GM21381 (cell line): ENCODE measurements at regions not wholly inside any gene's neighbourhood (a gene's known extent, or its start where the extent isn't known, plus 50 kb on each side); places are given as distances from the start of the nearest gene placed in this dataset.
"Not testable (repeated sequence)": the region's sequence is repeated elsewhere in the genome, so short reads cannot be mapped to it uniquely, and the experiment has no call there.

ENCODE experiments used
- ATAC-seq: cut with Tn5 transposase; IDR thresholded peaks from one replicate; pipeline ENCODE4 v1.9.1; 2021; ENCODE audit warnings: mild to moderate bottlenecking, moderate library complexity; ENCODE audit not compliant: unreplicated experiment

DNA sequence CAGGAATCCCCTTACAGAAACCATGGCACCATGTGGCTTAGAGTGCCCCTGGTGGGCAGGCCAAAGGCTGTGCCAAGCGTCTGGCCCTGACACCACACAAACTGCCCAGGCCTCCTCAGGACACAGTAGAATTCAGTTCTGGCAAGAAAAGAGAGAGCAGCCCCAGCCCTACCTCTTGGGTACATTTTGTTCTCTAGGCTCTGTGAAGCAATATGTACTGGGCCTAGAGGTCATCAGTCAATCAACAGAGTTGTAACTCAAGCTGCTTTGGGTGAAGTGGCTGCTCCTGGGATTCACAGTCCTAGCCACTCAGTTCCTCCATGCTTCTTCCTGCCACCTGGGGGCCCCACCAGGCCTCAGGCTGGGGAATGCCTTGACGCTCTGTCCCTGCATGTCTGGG lies 158.1 kb upstream of the MAMLD1 start:
- no peak for ATAC-seq

DNA sequence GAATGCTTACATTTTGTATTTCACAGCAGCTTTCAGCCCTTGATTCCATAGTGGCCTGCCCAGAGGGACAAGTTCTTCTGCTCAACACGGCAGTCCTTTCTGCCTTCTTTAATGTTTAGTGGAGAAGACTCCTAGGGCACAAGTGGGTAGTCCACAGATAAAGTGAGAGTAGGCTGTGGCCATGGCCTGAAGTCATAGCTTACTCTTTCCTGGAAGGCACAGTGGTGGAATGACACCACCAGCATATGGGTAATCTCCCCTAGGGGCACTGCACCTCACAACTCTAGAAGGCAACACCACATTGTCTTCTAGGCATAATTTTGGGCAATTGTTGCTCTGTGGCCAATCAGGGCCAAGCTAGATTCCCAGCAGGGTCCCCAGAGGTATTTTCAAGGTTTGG lies 155.4 kb upstream of the MAMLD1 start:
- no peak for ATAC-seq

DNA sequence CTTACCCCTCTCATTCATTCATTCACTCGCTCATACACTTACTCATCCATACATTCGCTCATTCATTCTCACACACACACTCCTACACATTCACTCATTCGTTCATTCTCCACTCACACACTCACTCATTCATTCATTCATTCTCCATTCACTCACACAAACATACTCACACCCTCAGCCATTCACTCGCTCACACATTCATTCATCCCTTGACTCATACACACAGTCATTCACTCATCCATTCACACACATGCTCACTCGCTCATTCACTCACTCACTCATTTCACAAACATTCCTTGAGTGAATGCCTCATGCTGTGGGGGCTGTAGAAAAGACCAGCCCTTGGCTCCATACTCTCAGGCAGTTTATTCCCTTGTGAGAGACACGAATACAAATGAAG lies 151.1 kb upstream of the MAMLD1 start:
- no peak for ATAC-seq

DNA sequence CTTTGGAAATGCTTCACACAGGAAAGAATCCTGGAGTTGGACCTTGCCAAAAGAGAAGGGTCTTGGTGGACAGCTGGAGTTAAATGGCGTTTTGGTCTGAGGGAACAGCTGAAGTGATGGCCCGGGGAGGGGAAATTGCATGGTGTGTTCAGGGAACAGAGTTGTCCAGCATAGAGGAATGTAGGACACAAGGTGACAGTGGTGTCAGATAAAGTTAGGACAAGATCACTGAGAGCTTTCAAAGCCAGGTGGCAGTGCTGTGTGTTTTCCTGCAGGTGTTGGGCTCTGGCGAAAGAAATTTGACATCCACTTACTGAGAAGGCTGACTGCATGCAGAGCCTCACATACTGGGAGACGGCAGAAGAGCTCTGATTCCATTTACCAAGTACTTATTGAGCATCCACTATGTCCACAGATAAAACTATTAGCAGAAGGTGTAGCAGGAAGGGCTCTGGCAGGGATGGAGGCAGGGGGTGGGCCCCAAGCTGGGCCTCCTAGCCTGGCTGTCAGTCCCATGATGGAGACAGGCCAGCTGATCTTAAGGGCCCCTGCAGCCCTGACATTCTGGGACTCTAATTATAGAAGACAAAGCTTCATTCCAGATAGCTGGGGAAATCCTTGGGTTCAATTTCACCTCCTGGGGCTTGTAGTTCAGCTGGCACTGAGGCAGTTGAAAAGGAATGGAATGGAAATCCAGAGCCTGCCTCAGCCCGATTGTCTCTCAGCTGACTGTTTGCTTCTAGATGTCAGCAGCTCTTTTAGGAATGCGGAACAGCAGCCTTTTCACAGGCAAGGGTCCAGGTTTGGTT lies 150.2 kb upstream of the MAMLD1 start:
- no peak for ATAC-seq

DNA sequence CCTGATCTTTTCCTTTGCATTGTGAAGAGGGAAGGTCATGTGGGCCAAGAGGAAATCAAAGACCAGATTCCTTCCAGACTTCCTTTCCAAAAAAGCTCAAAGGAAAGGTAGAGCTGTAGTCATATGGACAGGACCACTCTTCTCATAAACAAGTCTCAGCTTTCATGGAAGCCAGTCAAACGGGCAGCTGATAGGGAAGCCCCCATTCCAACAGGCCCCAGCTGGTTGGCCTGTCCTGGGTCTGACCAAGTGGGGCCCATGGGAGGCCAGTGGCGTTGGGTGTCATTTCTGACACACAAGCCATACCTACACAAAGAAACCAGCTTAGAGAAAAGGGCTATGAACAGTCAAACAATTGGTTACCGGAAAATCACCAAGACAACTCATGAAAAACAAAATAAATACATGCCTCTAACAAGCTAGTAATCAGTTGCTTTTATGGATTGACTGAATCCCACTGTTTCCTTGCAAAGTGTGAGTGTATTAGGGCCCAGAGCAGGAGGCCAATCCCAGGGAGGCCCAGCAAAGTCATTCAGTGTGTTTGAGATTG lies 149.6 kb upstream of the MAMLD1 start:
- no peak for ATAC-seq

DNA sequence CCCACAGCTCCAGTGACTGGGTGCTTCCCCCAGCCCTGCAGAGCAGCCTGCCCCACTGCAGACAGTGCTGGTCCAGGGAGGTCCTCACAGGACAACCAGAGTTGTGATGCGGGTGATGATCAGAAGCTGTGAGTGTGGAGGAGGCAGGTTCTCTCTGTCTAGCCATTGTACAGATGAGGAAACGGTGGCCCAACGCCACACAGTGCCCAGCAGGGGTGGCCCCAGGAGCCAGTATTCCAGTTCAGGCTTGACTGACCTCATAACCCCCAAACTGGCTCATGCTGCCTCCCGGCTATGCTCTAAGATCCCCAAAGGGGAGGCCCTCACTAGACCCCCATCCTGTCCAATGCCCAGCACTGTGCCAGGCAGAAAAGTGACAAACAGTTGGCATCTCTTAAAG lies 147.1 kb upstream of the MAMLD1 start:
- not testable (repeated sequence) for ATAC-seq

DNA sequence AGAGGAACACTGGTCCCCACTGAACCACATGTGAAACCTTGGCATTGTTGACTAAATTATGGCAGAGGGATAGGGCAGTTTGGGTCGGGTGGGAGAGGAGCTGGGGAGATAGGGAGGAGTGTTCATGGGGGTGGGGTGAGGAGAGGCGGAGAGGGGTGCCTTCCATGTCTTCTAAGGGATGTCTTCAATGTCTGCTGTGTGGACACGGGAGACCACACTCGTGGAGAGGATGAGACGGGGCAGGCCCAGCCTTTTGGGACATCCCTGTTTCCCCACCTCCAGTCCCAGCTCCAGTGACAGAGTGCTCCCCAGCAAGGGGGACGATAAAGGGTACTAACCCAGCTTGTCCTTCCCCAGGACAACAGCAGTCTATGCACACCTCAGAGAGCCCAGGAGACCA lies 146.4 kb upstream of the MAMLD1 start:
- ATAC-seq: no peak

DNA sequence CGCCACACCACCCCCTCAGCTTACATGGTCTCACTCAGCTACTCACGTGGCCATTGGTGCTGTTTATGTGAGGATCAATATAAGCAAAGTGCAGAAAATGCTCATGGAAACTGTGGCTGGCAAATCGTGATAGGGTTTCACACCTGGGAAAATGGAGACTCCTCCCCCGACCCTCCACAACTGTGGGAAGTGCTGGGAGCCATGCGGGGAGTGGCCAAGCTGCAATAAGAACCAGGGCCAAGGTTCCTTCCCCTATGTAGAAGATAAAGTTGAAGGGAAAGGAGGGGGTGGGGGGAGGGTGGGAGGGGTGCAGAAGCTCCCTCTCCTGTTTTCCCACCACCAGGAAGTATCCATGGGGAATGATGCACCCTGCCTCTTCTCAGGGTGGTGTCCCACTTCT lies 145.5 kb upstream of the MAMLD1 start:
- no peak for ATAC-seq

DNA sequence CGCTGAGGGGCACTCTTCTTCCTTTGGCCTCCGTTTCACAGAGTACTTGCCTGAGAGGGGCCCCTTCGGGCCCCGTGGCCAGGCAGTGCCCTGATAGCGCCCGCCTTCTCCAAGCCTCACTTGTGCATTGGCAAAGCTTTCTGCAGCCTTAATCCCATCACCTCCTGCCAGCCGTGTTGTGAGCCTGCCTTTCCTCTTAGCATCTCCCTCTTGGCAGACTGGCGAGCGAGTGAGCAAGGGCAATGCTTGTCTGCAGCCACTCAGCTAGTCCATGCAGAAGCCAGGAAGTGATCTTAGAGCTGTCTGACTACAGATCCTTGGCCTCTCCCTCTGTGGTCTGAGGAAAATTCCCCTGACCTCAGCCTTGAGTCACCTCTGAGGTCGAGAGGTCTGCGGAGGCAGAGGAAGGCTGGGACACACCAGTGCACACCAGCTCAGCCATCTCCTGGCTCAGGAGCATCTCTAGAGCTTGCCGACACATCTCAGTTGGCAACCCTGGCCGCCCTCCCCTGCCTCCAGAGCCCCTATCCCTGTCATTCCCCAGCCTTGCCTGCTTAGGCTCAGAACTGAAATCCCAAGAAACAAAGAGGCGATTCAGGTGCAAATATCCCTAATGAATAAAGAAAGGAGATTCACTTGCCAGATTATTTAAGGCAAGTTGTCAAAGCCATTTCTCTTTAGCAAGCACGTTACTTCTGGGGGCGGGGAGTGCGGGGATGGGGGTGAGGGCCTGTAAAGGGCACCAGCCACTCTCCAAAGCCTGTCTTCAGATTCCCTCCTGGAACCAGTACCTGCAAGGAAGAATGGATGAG lies 143.5 kb upstream of the MAMLD1 start:
- no peak for ATAC-seq

DNA sequence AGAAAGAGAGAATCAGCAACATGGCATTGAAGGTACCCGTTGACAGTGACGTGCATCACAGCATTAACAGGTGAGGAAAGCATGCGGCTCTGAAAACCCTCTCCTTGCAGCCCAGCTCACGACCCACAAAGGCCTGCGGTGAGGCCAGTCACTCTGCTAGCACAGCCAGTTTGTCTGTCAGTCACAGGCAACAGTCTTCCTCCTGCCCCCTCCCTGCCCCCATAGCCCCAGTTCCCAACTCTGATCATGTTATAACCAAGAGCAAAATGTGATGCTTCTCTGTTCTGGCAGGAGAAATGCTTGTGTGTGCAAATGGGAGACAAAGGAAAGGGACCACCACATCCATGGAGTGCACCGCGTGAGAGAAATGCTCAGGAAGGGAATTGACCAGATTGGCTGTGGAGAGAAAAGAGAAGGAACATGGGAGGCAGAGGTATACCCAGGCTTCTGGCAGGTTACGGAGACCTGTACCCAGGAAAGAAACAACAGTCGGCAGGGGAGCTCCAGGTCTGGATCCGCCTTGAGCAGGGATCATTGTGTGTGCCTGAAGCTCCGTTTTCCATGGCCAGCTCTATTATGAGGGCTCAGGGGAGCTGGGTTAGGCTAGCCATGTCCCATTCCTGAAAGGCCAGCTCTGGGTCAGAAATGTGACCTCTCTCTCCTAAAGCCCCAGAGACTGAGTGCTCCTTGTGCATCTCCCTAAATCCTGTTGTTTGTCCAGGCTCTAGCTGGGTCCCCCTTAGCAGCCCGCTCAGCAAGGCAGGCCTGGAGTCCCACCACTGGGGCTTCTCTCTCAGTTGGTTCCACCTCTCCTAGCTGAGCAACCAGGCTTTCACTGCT lies 139.7 kb upstream of the MAMLD1 start:
- ATAC-seq: no peak

DNA sequence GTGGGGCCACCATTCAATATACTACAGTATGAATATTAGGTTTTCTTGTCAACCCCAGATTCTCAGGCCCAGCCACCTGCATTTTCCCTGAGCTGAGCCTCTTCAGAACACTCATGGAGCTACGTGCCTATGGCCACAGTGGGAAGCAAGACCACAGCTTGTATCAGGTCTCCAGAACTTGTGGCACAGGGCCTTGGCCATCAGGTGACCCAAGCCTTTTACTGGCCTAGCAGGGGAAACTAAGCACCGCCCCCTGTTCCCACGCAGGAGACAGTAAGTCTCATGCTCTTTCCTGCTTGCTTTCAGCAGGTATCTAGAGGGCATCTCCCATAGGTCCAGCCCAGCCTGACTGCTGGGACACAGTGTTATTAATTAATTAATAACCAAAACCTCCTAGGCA lies 138.4 kb upstream of the MAMLD1 start:
- ATAC-seq: no peak

DNA sequence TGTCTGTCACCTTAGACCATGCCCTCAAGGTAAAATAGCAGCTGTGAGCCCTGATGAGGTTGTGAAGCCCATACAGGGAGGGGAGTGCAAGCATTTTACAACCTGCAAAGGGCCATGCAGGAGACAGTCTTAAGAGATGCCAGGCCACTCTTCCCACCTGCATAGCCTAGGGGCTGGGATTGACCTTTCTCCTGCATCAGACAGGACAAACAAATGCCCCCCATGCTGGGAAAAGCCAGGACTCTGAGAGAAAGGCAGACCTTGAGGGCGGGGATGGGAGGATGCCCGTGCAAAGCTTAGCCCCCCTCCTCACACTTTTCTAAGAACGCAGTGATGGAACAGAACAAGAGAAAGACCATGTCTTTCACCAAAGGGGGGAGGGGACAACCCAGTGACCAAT lies 137.9 kb upstream of the MAMLD1 start:
- no peak for ATAC-seq

DNA sequence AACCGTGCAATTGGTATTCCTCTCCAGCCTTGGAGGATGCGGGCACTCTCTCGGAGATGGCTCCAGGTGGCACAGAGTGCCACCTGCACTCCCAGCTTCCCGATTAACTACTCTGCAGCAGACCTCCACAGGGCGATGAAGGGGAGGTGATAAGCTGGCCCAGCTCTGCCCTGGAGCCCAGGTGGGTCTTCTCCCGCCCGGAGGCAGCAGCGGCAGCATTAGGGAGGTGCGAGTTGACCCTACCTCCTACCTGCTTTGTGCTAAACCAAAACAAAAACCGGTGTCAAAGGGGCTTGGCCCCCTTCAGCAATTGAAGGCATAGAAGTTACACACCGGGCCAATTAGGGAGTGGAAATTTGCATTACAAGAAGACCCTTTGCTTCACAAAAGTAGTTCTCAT lies 137.4 kb upstream of the MAMLD1 start:
- no peak for ATAC-seq

DNA sequence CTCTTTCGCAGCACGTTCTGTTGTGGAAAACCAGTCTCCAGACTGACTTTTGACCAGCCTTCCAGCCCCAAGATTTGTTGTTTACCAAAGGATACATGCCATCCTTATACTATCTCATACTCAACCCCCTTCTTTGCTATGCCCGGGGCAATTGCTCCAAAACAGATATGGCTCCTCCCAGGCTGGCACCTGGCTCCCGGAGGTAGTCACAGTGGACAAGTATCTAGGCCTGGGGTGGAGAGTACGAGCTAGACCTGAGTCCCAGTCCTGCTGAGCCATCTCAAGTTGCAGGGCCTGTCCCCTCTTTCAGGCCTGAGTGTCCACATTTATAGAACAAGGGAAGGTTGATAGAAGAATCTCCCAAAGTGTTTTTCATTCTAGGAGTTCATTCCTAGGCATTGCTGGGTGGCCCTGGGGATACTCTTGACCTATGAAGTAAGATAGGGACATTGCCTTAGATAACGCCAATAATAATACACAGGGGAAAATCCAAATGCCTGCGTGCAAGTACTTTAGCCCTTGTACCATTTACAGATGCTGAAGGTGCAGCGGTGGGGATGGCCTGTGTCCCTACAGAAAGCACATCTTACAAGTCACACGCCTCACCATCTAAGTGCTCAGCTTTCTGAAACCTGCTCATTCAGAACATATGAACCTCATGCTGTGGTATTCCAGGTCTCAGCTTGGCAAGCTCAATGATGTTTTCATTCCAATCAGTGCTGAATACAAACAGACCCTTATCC lies 136.7 kb upstream of the MAMLD1 start:
- no peak for ATAC-seq

DNA sequence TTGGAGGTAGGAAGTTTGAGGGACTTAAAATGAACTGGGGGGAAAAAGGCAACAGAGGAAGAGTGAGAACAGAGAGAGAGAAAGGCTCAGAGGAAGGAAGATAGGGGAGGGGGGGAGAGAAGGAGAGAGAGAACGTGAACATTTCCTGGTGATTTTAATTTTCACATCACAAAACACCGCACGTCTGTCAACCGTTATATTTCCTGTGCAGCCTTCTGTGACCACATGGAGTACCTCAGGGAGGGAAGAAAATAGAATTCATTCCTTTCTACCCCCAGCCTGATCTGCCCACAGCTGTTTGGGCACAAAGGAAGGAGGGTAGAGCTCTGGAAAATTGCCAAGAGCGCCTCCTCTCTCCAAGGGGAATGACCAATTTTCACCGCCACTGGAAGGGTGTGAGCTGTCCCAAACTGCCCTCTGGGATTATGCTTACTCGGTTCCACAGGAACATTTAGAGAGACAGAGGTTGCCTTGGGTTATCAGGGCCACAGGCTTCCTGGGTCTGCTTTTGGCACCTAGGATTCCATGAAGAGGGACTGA lies 135.7 kb upstream of the MAMLD1 start:
- no peak for ATAC-seq

DNA sequence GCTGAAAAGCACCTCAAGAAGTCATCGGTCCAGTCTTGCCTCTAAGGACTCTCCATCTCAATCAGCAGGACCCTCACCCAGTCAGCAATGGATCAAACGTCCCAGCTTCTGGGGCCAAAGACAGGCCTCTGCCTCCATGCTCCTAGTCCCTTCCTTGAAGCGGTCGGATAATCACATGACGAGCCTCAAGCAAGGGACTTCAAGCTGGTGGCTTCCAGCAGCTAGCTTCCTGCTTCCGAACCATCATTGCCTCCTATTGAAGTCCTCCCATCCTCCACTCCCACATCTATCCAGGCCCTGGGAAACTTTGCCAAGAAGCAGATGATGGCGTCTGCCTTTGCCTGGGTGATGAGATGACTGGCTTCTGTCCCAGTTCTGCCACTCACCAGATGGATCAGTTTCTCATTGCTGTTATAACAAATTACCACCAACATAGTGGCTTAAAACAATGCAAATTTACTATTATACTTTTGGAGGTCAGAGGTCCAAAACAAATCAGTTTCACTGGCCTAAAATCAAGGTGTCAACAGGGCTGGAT lies 135.2 kb upstream of the MAMLD1 start:
- ATAC-seq: no peak

DNA sequence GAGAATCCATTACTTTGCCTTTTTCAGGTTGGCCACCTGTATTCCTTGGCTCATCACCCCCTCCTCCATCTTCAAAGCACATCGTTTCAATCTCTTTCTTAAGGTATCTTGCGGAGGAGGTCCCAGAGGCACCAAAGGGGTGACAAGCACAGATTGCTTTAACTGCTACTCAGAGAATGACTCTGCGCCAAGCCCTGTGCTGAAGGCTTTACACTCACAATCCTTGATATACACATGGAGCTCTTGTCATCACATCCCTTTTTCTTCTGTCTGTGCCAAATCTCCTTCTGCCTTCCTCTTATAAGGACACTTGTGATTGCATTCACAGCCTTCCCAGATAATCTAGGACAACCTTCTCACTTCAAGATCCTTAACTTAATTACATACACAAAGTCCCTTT lies 134.7 kb upstream of the MAMLD1 start:
- no peak for ATAC-seq

DNA sequence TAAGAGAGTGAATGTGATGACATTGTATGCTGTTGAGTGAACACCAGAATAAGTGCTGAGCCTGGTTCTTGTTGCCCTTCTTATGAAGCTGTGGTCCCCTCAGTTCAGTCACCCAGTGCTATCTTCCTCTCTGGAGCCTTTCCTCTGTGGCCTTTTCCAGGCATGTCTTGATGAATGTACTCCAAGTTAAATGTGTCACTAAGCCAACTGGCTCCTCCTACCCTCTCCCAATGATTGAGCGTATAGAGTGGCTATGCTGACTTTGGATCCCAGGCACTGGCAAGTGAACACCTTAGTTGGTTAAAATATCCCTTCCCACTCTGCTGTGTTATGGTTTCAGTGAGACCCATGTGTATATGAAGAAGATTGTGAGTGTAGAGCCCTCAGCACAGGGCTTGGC lies 134.1 kb upstream of the MAMLD1 start:
- ATAC-seq: no peak

DNA sequence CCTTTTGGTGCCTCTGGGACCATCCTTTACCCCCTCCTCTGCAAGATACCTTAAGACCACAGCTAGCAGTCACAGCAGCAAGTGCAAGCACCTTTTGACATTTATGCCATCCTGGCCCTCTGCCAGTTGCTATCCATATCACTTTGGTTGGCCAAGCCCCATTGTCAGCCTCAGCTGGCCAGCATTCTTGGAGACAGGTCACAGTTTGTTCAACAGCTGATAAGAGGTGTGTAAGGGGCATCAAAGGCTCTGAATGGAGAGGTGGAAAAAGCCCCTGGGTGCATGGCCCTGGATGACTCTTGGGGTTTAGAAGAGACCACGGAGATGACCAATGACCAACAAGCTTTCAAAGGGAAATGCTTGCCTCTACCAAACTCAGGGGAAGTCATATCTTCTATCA lies 133.6 kb upstream of the MAMLD1 start:
- ATAC-seq: no peak

DNA sequence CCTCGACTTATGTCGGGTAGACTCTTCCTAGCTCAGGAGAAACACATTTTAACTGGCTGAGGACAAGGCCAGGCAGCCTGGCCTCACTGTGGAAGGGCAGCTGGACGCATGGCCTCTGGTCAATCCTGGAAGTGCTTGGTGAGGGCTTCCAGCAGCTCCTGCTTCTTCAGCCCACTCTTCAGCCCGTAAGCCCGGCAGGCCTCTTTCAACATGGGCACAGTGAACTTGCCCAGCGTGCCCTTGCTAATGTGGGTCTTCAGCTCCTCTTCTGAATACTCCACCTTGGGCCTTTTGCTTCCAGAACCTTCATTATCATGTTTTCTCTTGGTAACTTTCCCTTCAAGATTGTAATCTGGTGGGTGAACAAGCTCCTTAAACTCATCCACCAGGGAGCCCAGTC lies 132.2 kb upstream of the MAMLD1 start:
- ATAC-seq: not testable (repeated sequence)
